Mesenchymal stem cell (in vitro differentiated cells and primary cell): ENCODE measurements at regions not wholly inside any gene's neighbourhood (a gene's known extent, or its start where the extent isn't known, plus 50 kb on each side); places are given as distances from the start of the nearest gene placed in this dataset.

Experiments
- DNase-seq: peaks from one replicate; pipeline ENCODE4 v3.0.0-alpha.2; 2013
- H2AFZ ChIP-seq: one replicate; pipeline ENCODE4 v1.6.1; 2013; ENCODE audit warnings: low read depth, mild to moderate bottlenecking, control low read depth, inconsistent platforms, low read length, moderate library complexity
- H2AK5ac ChIP-seq: 2 replicates; pipeline ENCODE4 v1.6.1; 2013; ENCODE audit warnings: low read length, moderate library complexity, mild to moderate bottlenecking, inconsistent platforms; ENCODE audit not compliant: severe bottlenecking
- H2BK120ac ChIP-seq: one replicate; pipeline ENCODE4 v1.6.1; 2013; ENCODE audit warnings: low read depth, mild to moderate bottlenecking, inconsistent platforms, low read length, moderate library complexity
- H2BK12ac ChIP-seq, 2 experiments: one replicate each; pipeline ENCODE4 v1.6.1; 2013; ENCODE audit warnings: inconsistent platforms in 2 of 2, low read length in 2 of 2, mild to moderate bottlenecking in 2 of 2, moderate library complexity in 2 of 2, control low read depth in 1 of 2
- H2BK15ac ChIP-seq: one replicate; pipeline ENCODE4 v1.6.1; 2013; ENCODE audit warnings: mild to moderate bottlenecking, low read depth, inconsistent platforms; ENCODE audit not compliant: poor library complexity, severe bottlenecking
- H2BK5ac ChIP-seq: 2 replicates; pipeline ENCODE4 v1.6.1; 2013; ENCODE audit warnings: low read depth, mild to moderate bottlenecking, low read length, control low read depth, inconsistent platforms; ENCODE audit not compliant: poor library complexity, severe bottlenecking
- H3K14ac ChIP-seq, 2 experiments: one replicate each; pipeline ENCODE4 v1.6.1; 2013; ENCODE audit warnings: inconsistent platforms in 2 of 2, low read length in 2 of 2, control low read depth in 1 of 2, mild to moderate bottlenecking in 1 of 2, moderate library complexity in 1 of 2
- H3K18ac ChIP-seq, 2 experiments: one replicate each; pipeline ENCODE4 v1.6.1; 2013; ENCODE audit warnings: inconsistent platforms in 2 of 2, low read length in 2 of 2, control low read depth in 1 of 2, low read depth in 1 of 2, mild to moderate bottlenecking in 1 of 2
- H3K23ac ChIP-seq, 2 experiments: one replicate each; pipeline ENCODE4 v1.6.1; 2013; ENCODE audit warnings: inconsistent platforms in 2 of 2, low read length in 2 of 2, mild to moderate bottlenecking in 2 of 2, moderate library complexity in 2 of 2, control low read depth in 1 of 2
- H3K27ac ChIP-seq: 2 replicates; pipeline ENCODE4 v1.5.1; 2013; ENCODE audit warnings: mild to moderate bottlenecking, moderate library complexity, low read length, control low read depth, inconsistent platforms; ENCODE audit not compliant: poor library complexity, severe bottlenecking
- H3K27me3 ChIP-seq, 2 experiments: 2 replicates each; pipeline versions ENCODE4 v1.6.1 to v1.7.0; 2013; ENCODE audit warnings: low read length in 2 of 2, mild to moderate bottlenecking in 2 of 2, moderate library complexity in 2 of 2, control low read depth in 1 of 2, inconsistent platforms in 1 of 2; ENCODE audit not compliant: control insufficient read depth in 1 of 2, insufficient read depth in 1 of 2
- H3K36me3 ChIP-seq, 2 experiments: 2 replicates each; pipeline versions ENCODE4 v1.6.1 to v1.7.0; 2013; ENCODE audit warnings: low read length in 2 of 2, control low read depth in 1 of 2, inconsistent platforms in 1 of 2, low read depth in 1 of 2, mild to moderate bottlenecking in 1 of 2; ENCODE audit not compliant: insufficient read depth in 2 of 2, control insufficient read depth in 1 of 2
- H3K4ac ChIP-seq, 2 experiments: one replicate each; pipeline ENCODE4 v1.6.1; 2013; ENCODE audit warnings: inconsistent platforms in 2 of 2, low read length in 2 of 2, mild to moderate bottlenecking in 2 of 2, moderate library complexity in 2 of 2, control low read depth in 1 of 2, low read depth in 1 of 2
- H3K4me1 ChIP-seq: 2 replicates; pipeline ENCODE4 v1.6.1; 2013; ENCODE audit warnings: low read depth, low read length, control low read depth; ENCODE audit not compliant: control insufficient read depth, insufficient read depth
- H3K4me2 ChIP-seq: 2 replicates; pipeline ENCODE4 v1.6.1; 2013; ENCODE audit warnings: low read length, mild to moderate bottlenecking, inconsistent platforms; ENCODE audit not compliant: poor library complexity, severe bottlenecking
- H3K4me3 ChIP-seq, 2 experiments: 2 replicates each; pipeline versions ENCODE4 v1.5.1 to v1.7.0; 2013; ENCODE audit warnings: low read length in 2 of 2, mild to moderate bottlenecking in 2 of 2, control low read depth in 1 of 2, low read depth in 1 of 2; ENCODE audit not compliant: insufficient read depth in 1 of 2
- H3K79me1 ChIP-seq: replicated peaks from 2 replicates; pipeline ENCODE4 v1.6.1; 2013; ENCODE audit warnings: mild to moderate bottlenecking, control low read depth, low read length, inconsistent platforms; ENCODE audit not compliant: poor library complexity, severe bottlenecking
- H3K9ac ChIP-seq: 2 replicates; pipeline ENCODE4 v1.7.0; 2013; ENCODE audit warnings: mild to moderate bottlenecking, low read length, moderate library complexity
- H3K9me3 ChIP-seq: 2 replicates; pipeline ENCODE4 v1.7.0; 2013; ENCODE audit warnings: mild to moderate bottlenecking, low read length; ENCODE audit not compliant: control insufficient read depth
- H4K8ac ChIP-seq: one replicate; pipeline ENCODE4 v1.6.1; 2013; ENCODE audit warnings: inconsistent platforms, mild to moderate bottlenecking, low read length, moderate library complexity
- H4K91ac ChIP-seq: one replicate; pipeline ENCODE4 v1.6.1; 2013; ENCODE audit warnings: mild to moderate bottlenecking, low read length, inconsistent platforms
- WGBS: methylation state at CpG from one replicate; pipeline ENCODE4 v1.1.7; 2013; ENCODE audit warnings: mixed read lengths; 5-methylcytosine and 5-hydroxymethylcytosine counted together

DNA sequence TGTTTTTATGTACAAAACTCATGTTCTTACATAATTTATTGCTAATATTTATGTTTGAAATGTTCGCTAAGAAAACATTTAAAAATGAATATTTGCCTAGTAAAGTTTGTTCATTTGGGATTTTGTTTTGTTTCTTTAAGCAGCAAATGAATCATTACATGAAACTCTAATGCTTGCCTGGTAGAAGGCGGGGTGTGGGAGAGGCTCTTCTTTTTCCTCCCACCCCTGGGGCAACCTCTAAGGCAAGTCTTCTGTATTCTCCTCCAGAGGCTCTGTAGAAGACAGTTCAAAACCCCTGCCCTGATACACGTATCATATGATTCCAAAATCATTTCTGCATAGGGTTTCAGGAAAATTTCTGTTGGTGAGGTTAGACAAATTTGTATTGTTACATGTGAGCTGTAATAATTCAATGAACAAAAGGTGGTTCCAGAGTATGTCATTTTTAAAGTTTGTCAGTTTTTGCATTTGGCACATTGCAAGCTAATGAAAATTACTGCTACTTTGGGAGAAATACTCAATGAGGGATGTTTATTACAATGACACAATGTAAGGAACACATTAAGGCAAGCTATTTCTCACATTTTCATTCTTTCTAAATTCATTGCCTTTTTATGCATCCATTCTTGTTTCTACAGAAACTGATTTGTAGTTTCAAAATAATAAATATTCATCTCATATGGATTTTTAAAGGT, 302.3 kb upstream of the UBE2E3 start:
- H3K36me3 ChIP-seq: no peaks in the 10 kb centered on the region
- no peak overlapping the region for H3K4me3 ChIP-seq
- no peak overlapping the region for H2AFZ ChIP-seq
- no peak overlapping the region for H2BK120ac ChIP-seq
- H2AK5ac ChIP-seq: no peak overlapping the region
- no peaks in the 10 kb centered on the region for H3K9me3 ChIP-seq
- WGBS: 100% methylated on average over 3 of the region's 3 CpGs
- no peak overlapping the region for H3K27ac ChIP-seq
- no peak overlapping the region for H3K4ac ChIP-seq
- no peak overlapping the region for H3K23ac ChIP-seq
- no peak overlapping the region for H3K9ac ChIP-seq
- H3K18ac ChIP-seq: no peak overlapping the region
- no peak overlapping the region for H2BK5ac ChIP-seq
- no peak overlapping the region for H4K8ac ChIP-seq
- no peaks in the 10 kb centered on the region for H3K79me1 ChIP-seq
- no peak for DNase-seq
- H3K4me1 ChIP-seq: no peaks in the 10 kb centered on the region
- H3K14ac ChIP-seq: no peak overlapping the region
- no peak overlapping the region for H2BK15ac ChIP-seq
- H2BK12ac ChIP-seq: no peak overlapping the region
- H3K27me3 ChIP-seq: no peaks in the 10 kb centered on the region
- no peak overlapping the region for H4K91ac ChIP-seq
- H3K4me2 ChIP-seq: no peak overlapping the region

GRCh38 chr2:180677200-180677599, 303.2 kb upstream of the UBE2E3 start:
- no peaks in the 10 kb centered on the region for H3K36me3 ChIP-seq
- no peak overlapping the region for H3K14ac ChIP-seq
- H3K23ac ChIP-seq: no peak overlapping the region
- H3K9me3 ChIP-seq: no peaks in the 10 kb centered on the region
- H2BK120ac ChIP-seq: no peak overlapping the region
- H2AK5ac ChIP-seq: no peak overlapping the region
- H2BK15ac ChIP-seq: no peak overlapping the region
- no peak overlapping the region for H3K4me2 ChIP-seq
- 80% methylated on average over 3 of the region's 3 CpGs for WGBS
- DNase-seq: no peak
- H3K27me3 ChIP-seq: no peaks in the 10 kb centered on the region
- H3K18ac ChIP-seq: no peak overlapping the region
- no peak overlapping the region for H3K4ac ChIP-seq
- H2BK5ac ChIP-seq: no peak overlapping the region
- H4K91ac ChIP-seq: no peak overlapping the region
- H3K4me3 ChIP-seq: no peak overlapping the region
- no peak overlapping the region for H4K8ac ChIP-seq
- no peak overlapping the region for H3K27ac ChIP-seq
- H3K9ac ChIP-seq: no peak overlapping the region
- no peaks in the 10 kb centered on the region for H3K4me1 ChIP-seq
- H2BK12ac ChIP-seq: no peak overlapping the region
- H2AFZ ChIP-seq: no peak overlapping the region
- H3K79me1 ChIP-seq: no peaks in the 10 kb centered on the region

- no peak overlapping the region for H3K4ac ChIP-seq
Measured at GRCh38 chr2:180676520-180677025, 303.8 kb upstream of the UBE2E3 start.

GRCh38 chr2:180675170-180675569, 305.2 kb upstream of the UBE2E3 start:
- WGBS: no CpG with 5 or more reads among the region's 1 CpG
- Histone ChIP-seq H2BK5ac (no peak overlapping the region), H3K9me3 (no peaks in the 10 kb centered on the region), H3K27me3 (no peaks in the 10 kb centered on the region), H3K79me1 (no peaks in the 10 kb centered on the region), H2BK15ac (no peak overlapping the region), H4K8ac (no peak overlapping the region), H3K4me3 (no peak overlapping the region), H3K27ac (no peak overlapping the region), H2BK120ac (no peak overlapping the region), H3K14ac (no peak overlapping the region), H3K9ac (no peak overlapping the region), H2AFZ (no peak overlapping the region), H2BK12ac (no peak overlapping the region), H3K36me3 (no peaks in the 10 kb centered on the region), H3K23ac (no peak overlapping the region), H3K18ac (no peak overlapping the region), H4K91ac (no peak overlapping the region), H2AK5ac (no peak overlapping the region), H3K4me2 (no peak overlapping the region), H3K4me1 (no peaks in the 10 kb centered on the region), H3K4ac (no peak overlapping the region)
- DNase-seq: no peak

More at GRCh38 chr2:180676520-180677025, 303.8 kb upstream of the UBE2E3 start:
- H3K9me3 ChIP-seq: no peaks in the 10 kb centered on the region
- H3K4me1 ChIP-seq: no peaks in the 10 kb centered on the region
- no peak for DNase-seq
- H3K4me3 ChIP-seq: no peak overlapping the region
- no peak overlapping the region for H2AK5ac ChIP-seq
- H2AFZ ChIP-seq: no peak overlapping the region
- no peak overlapping the region for H3K23ac ChIP-seq
- no peaks in the 10 kb centered on the region for H3K36me3 ChIP-seq
- WGBS: no CpG with 5 or more reads among the region's 1 CpG
- no peak overlapping the region for H3K9ac ChIP-seq
- no peaks in the 10 kb centered on the region for H3K79me1 ChIP-seq
- no peak overlapping the region for H2BK15ac ChIP-seq
- H3K27ac ChIP-seq: no peak overlapping the region
- no peaks in the 10 kb centered on the region for H3K27me3 ChIP-seq
- H4K8ac ChIP-seq: no peak overlapping the region
- no peak overlapping the region for H3K4me2 ChIP-seq
- H2BK120ac ChIP-seq: no peak overlapping the region
- H2BK5ac ChIP-seq: no peak overlapping the region
- H4K91ac ChIP-seq: no peak overlapping the region
- H2BK12ac ChIP-seq: no peak overlapping the region
- H3K18ac ChIP-seq: no peak overlapping the region
- H3K14ac ChIP-seq: no peak overlapping the region
